Panc1 (cell line): ENCODE measurements at regions not wholly inside any gene's neighbourhood (a gene's known extent, or its start where the extent isn't known, plus 50 kb on each side); places are given as distances from the start of the nearest gene placed in this dataset.
"Not testable (repeated sequence)": the region's sequence is repeated elsewhere in the genome, so short reads cannot be mapped to it uniquely, and the experiment has no call there.

ENCODE experiments used
- ATAC-seq: fragments of 200-7000 bp; cut with Tn5 transposase; 2 replicates; pipeline ENCODE4 v1.9.1; 2020; ENCODE audit warnings: mild to moderate bottlenecking, moderate library complexity
- BruUV-seq: library from RNA; stranded (reverse); fragments of 400-500 nt; replicated peaks from 2 replicates; lab custom pipeline; 2021; lab: Mats Ljungman, UMichigan
- CTCF ChIA-PET: fragments of 300-600 bp; sonication (Branson Sonifier 250); formaldehyde crosslinking; loops from one replicate; lab custom pipeline; 2022; ENCODE audit warnings: antibody characterized with exemption; lab: Charles Lee
- POLR2A ChIA-PET: fragments of 300-600 bp; sonication (Branson Sonifier 250); formaldehyde crosslinking; loops from one replicate; lab custom pipeline; 2022; ENCODE audit warnings: antibody characterized with exemption; lab: Charles Lee
- DNase-seq: peaks from one replicate; pipeline ENCODE4 v3.0.0-alpha.2; 2010; ENCODE audit warnings: low read depth, low spot score
- H3K27ac ChIP-seq: 2 replicates; pipeline ENCODE4 v1.5.1; 2011; ENCODE audit warnings: mild to moderate bottlenecking, low read length, inconsistent platforms
- H3K27me3 ChIP-seq: fragments of 200-500 bp; sonication (Bioruptor generic); 2 replicates; pipeline ENCODE4 v1.6.0; 2014; ENCODE audit warnings: low read length, inconsistent platforms; ENCODE audit not compliant: control insufficient read depth, insufficient read depth
- H3K36me3 ChIP-seq: fragments of 200-500 bp; sonication (Bioruptor generic); 2 replicates; pipeline ENCODE4 v1.5.1; 2014; ENCODE audit warnings: inconsistent platforms, mild to moderate bottlenecking, low read length, moderate library complexity; ENCODE audit not compliant: control insufficient read depth, insufficient read depth
- H3K4me1 ChIP-seq: 2 replicates; pipeline ENCODE4 v1.5.1; 2011; ENCODE audit warnings: inconsistent platforms, mild to moderate bottlenecking, low read length, moderate library complexity; ENCODE audit not compliant: control insufficient read depth, insufficient read depth
- H3K4me3 ChIP-seq, 2 experiments: 2 replicates each; pipeline ENCODE4 v1.5.1; 2011 to 2012; ENCODE audit warnings: low read depth in 2 of 2, low read length in 2 of 2, mild to moderate bottlenecking in 2 of 2, inconsistent platforms in 1 of 2, moderate library complexity in 1 of 2
- H3K9me3 ChIP-seq: fragments of 200-500 bp; sonication (Bioruptor generic); 2 replicates; pipeline ENCODE4 v1.5.1; 2014; ENCODE audit warnings: low read depth, mild to moderate bottlenecking, inconsistent platforms, low read length, moderate library complexity; ENCODE audit not compliant: control insufficient read depth, insufficient read depth
- POLR2AphosphoS5 ChIP-seq: IDR thresholded peaks from 2 replicates; pipeline ENCODE4 v1.6.1; 2012; ENCODE audit warnings: mild to moderate bottlenecking, low read depth, low read length, moderate library complexity
- SIN3A ChIP-seq: IDR thresholded peaks from 2 replicates; pipeline ENCODE4 v1.6.1; 2012; ENCODE audit warnings: low read depth, mild to moderate bottlenecking, low read length, moderate library complexity, borderline replicate concordance; ENCODE audit not compliant: insufficient read depth
- TCF7L2 ChIP-seq: IDR thresholded peaks from 2 replicates; pipeline ENCODE4 v1.6.1; 2011; ENCODE audit warnings: mild to moderate bottlenecking, low read depth, low read length, inconsistent platforms
- in situ Hi-C: cut with HindIII; loops from 2 replicates; pipeline ENCODE4 v1.10.0; 2016; ENCODE audit warnings: low sequenced_read_pairs, low pct_unique_long_range_greater_than_20kb
- intact Hi-C: fragments of 100-400 bp; cut with micrococcal nuclease; formaldehyde crosslinking; loops from one replicate; pipeline ENCODE4 v1.10.0; 2022; ENCODE audit not compliant: unreplicated experiment
- TF ChIP-seq, protein P1 (sequence below): fragments of 450-650 bp; IDR thresholded peaks from 2 replicates; pipeline ENCODE4 v1.5.1; 2017; ENCODE audit warnings: mild to moderate bottlenecking
- TF ChIP-seq, protein P2 (sequence below), 2 experiments: IDR thresholded peaks; 2 replicates each; pipeline ENCODE4 v1.6.1; 2011 to 2012; ENCODE audit warnings: low read depth in 2 of 2, control low read depth in 1 of 2, low read length in 1 of 2, mild to moderate bottlenecking in 1 of 2, moderate library complexity in 1 of 2; ENCODE audit not compliant: insufficient read depth in 1 of 2

DNA sequence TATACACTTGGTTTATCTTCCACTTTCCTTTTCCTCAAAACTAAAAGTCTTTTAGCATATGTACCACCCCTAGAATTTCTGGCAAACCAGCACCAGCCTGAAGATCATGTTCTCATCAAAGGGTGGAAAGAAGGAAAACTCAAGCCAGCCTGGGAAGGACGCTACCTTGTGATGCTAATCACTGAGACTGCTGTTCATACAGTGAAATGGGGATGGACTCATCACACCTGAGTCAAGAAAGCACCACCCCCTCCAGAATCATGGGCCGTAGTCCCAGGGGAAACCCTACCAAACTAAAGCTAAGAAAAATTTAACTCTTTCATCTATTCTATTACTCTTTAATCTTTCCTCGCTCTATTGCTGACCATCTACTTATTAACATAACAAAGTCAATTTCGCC, 595.9 kb upstream of the AADAT start:
- DNase-seq, POLR2A ChIA-PET, H3K27ac ChIP-seq, H3K36me3 ChIP-seq, H3K4me1 ChIP-seq, ATAC-seq, H3K4me3 ChIP-seq, H3K9me3 ChIP-seq, H3K27me3 ChIP-seq, BruUV-seq, intact Hi-C loops, in situ Hi-C loops, CTCF ChIA-PET: not testable (repeated sequence)

DNA sequence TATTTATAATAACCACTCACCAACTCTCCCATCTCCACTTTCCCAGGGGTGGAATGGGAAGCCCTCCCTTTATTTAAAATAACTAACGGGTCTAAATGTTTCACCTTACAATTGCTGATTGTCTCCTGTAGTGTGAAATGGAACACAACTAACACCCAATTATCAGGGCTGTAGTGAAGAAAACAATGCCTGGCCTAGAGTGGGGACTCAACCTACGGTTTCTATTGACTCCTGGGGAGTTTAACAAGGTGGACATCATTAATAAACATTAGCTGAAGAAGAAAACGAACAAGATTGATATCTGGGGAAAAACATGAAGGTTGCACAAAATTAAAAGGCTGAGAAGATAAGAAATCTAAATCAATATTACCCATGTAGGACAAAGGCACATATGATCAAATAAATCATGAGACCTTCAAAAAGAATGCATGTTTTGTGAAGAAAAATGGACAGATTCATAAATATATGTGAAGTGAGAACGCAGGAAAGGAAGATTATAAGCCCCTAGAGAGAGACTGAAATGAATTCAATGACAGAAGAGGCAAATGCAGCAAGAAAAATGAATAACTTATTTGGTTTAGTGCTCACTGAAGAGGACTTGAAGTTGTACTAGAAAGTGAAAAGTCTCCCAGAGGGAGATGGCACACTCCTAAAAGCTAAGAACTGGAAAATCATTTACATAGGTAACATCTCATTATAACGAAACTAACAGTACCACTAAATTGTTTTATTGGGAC, 593.0 kb upstream of the AADAT start:
- BruUV-seq: no TSS peak
- no peak for ATAC-seq
- Histone ChIP-seq H3K9me3 (no peaks in the 10 kb centered on the region), H3K27ac (no peak overlapping the region), H3K36me3 (no peaks in the 10 kb centered on the region), H3K4me1 (no peaks in the 10 kb centered on the region), H3K27me3 (no peaks in the 10 kb centered on the region), H3K4me3 (no peak overlapping the region)
- intact Hi-C loops: no loop called here
- no peak for DNase-seq
- TF ChIP-seq, protein P1, sequence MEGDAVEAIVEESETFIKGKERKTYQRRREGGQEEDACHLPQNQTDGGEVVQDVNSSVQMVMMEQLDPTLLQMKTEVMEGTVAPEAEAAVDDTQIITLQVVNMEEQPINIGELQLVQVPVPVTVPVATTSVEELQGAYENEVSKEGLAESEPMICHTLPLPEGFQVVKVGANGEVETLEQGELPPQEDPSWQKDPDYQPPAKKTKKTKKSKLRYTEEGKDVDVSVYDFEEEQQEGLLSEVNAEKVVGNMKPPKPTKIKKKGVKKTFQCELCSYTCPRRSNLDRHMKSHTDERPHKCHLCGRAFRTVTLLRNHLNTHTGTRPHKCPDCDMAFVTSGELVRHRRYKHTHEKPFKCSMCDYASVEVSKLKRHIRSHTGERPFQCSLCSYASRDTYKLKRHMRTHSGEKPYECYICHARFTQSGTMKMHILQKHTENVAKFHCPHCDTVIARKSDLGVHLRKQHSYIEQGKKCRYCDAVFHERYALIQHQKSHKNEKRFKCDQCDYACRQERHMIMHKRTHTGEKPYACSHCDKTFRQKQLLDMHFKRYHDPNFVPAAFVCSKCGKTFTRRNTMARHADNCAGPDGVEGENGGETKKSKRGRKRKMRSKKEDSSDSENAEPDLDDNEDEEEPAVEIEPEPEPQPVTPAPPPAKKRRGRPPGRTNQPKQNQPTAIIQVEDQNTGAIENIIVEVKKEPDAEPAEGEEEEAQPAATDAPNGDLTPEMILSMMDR: no peak
- TF ChIP-seq TCF7L2: no peak
- TF ChIP-seq SIN3A: no peak
- TF ChIP-seq, protein P2, sequence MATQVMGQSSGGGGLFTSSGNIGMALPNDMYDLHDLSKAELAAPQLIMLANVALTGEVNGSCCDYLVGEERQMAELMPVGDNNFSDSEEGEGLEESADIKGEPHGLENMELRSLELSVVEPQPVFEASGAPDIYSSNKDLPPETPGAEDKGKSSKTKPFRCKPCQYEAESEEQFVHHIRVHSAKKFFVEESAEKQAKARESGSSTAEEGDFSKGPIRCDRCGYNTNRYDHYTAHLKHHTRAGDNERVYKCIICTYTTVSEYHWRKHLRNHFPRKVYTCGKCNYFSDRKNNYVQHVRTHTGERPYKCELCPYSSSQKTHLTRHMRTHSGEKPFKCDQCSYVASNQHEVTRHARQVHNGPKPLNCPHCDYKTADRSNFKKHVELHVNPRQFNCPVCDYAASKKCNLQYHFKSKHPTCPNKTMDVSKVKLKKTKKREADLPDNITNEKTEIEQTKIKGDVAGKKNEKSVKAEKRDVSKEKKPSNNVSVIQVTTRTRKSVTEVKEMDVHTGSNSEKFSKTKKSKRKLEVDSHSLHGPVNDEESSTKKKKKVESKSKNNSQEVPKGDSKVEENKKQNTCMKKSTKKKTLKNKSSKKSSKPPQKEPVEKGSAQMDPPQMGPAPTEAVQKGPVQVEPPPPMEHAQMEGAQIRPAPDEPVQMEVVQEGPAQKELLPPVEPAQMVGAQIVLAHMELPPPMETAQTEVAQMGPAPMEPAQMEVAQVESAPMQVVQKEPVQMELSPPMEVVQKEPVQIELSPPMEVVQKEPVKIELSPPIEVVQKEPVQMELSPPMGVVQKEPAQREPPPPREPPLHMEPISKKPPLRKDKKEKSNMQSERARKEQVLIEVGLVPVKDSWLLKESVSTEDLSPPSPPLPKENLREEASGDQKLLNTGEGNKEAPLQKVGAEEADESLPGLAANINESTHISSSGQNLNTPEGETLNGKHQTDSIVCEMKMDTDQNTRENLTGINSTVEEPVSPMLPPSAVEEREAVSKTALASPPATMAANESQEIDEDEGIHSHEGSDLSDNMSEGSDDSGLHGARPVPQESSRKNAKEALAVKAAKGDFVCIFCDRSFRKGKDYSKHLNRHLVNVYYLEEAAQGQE (IDR thresholded peaks at IDR 0.05; ENCODE audit: insufficient read depth in 1 of 2, low read depth in 2 of 2, low read length in 1 of 2): no peak
- no peak for TF ChIP-seq POLR2AphosphoS5
- POLR2A ChIA-PET: no interaction called here
- CTCF ChIA-PET: no interaction called here
- in situ Hi-C loops: no loop called here

DNA sequence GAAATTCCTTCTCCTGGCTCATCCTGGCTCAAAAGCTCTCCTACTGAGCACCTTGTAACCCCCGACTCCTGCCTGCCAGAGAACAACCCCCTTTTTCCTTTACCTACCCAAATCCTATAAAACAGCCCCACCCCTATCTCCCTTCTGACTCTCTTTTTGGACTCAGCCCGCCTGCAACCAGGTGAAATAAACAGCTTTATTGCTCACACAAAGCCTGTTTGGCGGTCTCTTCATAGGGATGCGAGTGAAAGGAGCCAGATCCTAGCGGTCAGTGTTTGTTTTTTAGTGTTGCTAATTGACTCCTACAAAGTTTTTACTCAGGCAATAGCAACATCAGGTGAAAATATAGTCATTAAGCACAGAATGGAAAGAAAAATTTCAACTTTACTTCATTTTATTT, 592.3 kb upstream of the AADAT start:
- H3K9me3 ChIP-seq, in situ Hi-C loops, intact Hi-C loops, H3K4me1 ChIP-seq, DNase-seq, POLR2A ChIA-PET, CTCF ChIA-PET, H3K27ac ChIP-seq, H3K36me3 ChIP-seq, H3K27me3 ChIP-seq, BruUV-seq, H3K4me3 ChIP-seq, ATAC-seq: not testable (repeated sequence)
